Mesothelial cell of epicardium (in vitro differentiated cells): ENCODE measurements at regions not wholly inside any gene's neighbourhood (a gene's known extent, or its start where the extent isn't known, plus 50 kb on each side); places are given as distances from the start of the nearest gene placed in this dataset.
"Not testable (repeated sequence)": the region's sequence is repeated elsewhere in the genome, so short reads cannot be mapped to it uniquely, and the experiment has no call there.

Experiments
- DNase-seq, 2 experiments: peaks; one replicate each; pipeline ENCODE4 v3.0.0; 2021; ENCODE audit warnings: low spot score in 2 of 2; ENCODE audit not compliant: unreplicated experiment in 2 of 2
- H3K27ac Mint-ChIP-seq: 2 replicates; pipeline ENCODE4 v1.8.0; 2021; ENCODE audit warnings: mixed read lengths
- H3K27me3 Mint-ChIP-seq: 2 replicates; pipeline ENCODE4 v1.8.0; 2021; ENCODE audit warnings: low read depth, mixed read lengths
- H3K36me3 Mint-ChIP-seq: 2 replicates; pipeline ENCODE4 v1.8.0; 2021; ENCODE audit warnings: mixed read lengths
- H3K4me1 Mint-ChIP-seq: 2 replicates; pipeline ENCODE4 v1.8.0; 2021; ENCODE audit warnings: mixed read lengths
- H3K4me3 Mint-ChIP-seq: 2 replicates; pipeline ENCODE4 v1.8.0; 2021; ENCODE audit warnings: mild to moderate bottlenecking, moderate library complexity, mixed read lengths
- H3K9me3 Mint-ChIP-seq: 2 replicates; pipeline ENCODE4 v1.8.0; 2021; ENCODE audit warnings: mixed read lengths
- TF ChIP-seq, protein P1 (sequence below): fragments of 200-600 bp; sonication (generic); IDR thresholded peaks from one replicate; pipeline ENCODE4 v1.5.0; 2021; ENCODE audit warnings: antibody characterized with exemption; ENCODE audit not compliant: unreplicated experiment

DNA sequence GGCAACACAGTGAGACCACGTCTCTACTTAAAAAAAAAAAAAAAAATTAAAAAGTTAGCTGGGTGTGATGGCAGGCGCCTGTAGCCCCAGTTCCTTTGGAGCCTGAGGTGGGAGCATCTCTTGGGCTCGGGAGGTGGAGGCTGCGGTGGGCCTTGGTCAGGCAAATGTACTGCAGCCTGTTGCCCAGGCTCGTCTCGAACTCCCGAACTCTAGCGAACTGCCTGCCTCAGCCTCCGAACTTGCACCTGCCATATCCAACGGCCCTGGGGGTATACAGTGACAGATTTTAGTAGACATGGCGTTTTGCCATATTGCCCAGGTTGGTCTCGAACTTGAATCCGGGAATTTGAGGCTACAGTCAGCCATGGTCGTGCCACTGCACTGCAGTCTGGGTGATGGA, 195.4 kb downstream of the ALG10 start:
- Mint-ChIP-seq H3K27me3 (no peaks in the 10 kb centered on the region), H3K4me1 (no peaks in the 10 kb centered on the region), H3K4me3 (no peak overlapping the region), H3K9me3 (peaks cover 38% of the 10 kb centered on the region), H3K27ac (no peak overlapping the region), H3K36me3 (peaks cover 3% of the 10 kb centered on the region)
- TF ChIP-seq, protein P1, sequence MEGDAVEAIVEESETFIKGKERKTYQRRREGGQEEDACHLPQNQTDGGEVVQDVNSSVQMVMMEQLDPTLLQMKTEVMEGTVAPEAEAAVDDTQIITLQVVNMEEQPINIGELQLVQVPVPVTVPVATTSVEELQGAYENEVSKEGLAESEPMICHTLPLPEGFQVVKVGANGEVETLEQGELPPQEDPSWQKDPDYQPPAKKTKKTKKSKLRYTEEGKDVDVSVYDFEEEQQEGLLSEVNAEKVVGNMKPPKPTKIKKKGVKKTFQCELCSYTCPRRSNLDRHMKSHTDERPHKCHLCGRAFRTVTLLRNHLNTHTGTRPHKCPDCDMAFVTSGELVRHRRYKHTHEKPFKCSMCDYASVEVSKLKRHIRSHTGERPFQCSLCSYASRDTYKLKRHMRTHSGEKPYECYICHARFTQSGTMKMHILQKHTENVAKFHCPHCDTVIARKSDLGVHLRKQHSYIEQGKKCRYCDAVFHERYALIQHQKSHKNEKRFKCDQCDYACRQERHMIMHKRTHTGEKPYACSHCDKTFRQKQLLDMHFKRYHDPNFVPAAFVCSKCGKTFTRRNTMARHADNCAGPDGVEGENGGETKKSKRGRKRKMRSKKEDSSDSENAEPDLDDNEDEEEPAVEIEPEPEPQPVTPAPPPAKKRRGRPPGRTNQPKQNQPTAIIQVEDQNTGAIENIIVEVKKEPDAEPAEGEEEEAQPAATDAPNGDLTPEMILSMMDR: no peak
- no peak for DNase-seq

DNA sequence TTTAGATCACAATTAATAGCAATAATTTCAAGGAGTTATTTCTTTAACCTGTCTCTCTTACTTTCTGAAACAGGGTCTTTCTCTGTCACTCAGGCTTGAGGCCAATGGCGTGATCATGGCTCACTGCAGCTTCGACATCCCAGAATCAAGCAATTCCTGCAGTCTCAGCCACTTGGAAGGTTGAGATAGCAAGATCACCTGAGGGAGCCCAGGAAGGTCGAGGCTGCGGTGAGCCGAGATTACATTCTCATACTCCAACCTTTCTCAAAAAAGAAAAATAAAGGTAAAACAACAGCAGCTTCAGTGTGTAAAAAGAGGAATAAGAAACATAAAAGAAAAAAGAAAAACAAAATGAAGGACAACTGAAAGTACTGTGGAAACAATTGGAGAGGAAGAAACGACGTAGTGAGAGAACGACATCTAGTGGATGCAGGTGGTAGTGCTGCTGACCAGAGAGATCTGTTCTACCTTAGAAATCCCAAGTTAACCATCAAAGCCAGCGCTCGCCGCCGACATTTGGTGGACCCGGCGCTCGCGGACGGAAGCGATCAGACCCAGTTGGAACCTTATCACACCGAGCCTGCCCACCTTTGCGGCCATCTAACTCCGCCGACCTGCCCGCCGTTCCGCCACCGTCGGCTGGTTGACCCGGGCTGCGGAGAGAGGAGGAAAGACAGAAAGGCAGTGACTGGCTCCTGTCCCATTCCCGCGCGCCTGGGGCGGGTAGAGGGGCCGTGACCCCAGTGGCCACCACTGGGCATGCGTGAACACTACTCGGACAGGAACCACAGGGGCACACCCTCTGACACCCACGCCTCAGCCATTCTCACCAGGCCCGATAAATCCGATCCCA, 196.1 kb downstream of the ALG10 start:
- peaks cover 3% of the 10 kb centered on the region for H3K36me3 Mint-ChIP-seq
- H3K27me3 Mint-ChIP-seq: no peaks in the 10 kb centered on the region
- TF ChIP-seq, protein P1: peak; percentile 22
- no peak overlapping the region for H3K27ac Mint-ChIP-seq
- no peaks in the 10 kb centered on the region for H3K4me1 Mint-ChIP-seq
- no peak overlapping the region for H3K4me3 Mint-ChIP-seq
- H3K9me3 Mint-ChIP-seq: peaks cover 40% of the 10 kb centered on the region
- DNase-seq: no peak

DNA sequence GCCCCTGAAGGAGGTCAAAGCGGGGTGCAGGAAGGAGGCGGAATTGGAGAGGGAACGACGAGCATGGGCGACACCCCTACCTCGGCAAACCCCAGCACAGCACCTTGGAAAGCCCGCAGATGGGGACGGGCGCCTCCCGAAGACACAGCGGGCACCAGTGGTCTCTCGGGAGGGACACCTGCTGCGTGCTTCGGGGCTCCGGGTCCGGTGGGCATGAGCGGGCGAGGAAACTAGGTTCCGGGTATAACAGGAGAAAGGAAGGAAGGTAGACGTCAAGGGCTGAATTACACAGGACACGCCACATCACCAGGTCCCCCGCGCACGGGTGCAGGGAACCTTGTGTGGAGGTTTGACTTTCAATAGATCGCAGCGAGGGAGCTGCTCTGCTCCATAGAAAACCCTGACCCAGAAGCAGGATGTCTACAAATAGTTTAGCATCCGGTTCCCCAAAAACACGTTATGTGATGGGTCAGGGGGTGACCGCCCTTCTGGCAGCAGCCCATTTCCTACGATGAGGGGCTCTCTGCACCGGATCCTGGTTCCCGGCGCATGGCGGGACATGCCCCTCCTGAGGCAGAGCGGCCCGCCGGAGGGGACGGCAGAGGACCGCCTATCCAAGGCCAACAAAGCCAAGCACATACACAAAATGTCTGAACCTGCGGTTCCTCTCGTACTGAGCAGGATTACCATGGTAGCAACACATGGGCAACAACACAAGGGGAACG, 196.9 kb downstream of the ALG10 start:
- Mint-ChIP-seq H3K9me3 (peaks cover 37% of the 10 kb centered on the region), H3K4me1 (no peaks in the 10 kb centered on the region), H3K36me3 (peaks cover 3% of the 10 kb centered on the region), H3K27ac (no peak overlapping the region), H3K27me3 (no peaks in the 10 kb centered on the region), H3K4me3 (no peak overlapping the region)
- TF ChIP-seq, protein P1: no peak
- DNase-seq: no peak

DNA sequence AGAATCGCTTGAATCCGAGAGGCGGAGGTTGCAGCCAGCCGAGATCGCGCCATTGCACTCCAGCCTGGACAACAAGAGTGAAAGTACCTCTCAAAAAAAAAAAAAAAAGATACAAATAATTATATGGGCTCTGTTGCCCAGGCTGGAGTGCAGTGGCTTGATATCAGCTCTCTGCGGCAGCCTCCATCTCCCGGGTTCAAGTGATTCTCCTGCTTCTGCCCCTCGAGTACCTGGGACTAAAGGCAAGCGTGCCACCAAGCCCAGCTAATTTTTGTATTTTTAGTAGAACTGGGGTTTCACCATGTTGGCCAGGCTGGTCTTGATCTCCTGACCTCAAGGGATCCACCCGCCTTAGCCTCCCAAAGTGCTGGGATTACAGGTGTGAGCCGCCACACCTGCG, 197.8 kb downstream of the ALG10 start:
- not testable (repeated sequence) for H3K36me3 Mint-ChIP-seq, H3K4me1 Mint-ChIP-seq, H3K27ac Mint-ChIP-seq, H3K27me3 Mint-ChIP-seq, H3K4me3 Mint-ChIP-seq, DNase-seq
- H3K9me3 Mint-ChIP-seq: peaks cover 31% of the 10 kb centered on the region

DNA sequence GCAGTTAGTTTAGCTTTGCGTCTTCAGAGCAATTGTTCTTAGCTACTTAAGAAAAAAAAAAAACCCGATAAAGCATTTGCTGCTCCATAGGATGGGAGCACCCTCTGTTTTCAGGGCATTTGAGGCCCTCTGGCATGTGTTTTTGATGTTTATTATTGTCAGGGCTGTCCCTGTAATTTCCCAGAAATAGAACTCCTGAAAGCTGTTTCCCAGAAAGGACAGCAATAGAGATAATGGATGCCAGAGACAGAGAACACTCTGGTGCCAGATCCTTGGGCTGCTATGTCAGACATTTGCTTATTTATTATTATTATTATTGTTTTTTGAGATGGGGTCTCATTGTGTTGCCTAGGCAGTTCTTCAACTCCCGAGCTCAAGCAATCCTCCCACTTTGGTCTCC, 201.3 kb downstream of the ALG10 start:
- no peak for DNase-seq
- TF ChIP-seq, protein P1: no peak
- Mint-ChIP-seq H3K27ac (no peak overlapping the region), H3K4me1 (no peaks in the 10 kb centered on the region), H3K36me3 (peaks cover 2% of the 10 kb centered on the region), H3K4me3 (no peak overlapping the region), H3K27me3 (no peaks in the 10 kb centered on the region), H3K9me3 (peaks cover 41% of the 10 kb centered on the region)

DNA sequence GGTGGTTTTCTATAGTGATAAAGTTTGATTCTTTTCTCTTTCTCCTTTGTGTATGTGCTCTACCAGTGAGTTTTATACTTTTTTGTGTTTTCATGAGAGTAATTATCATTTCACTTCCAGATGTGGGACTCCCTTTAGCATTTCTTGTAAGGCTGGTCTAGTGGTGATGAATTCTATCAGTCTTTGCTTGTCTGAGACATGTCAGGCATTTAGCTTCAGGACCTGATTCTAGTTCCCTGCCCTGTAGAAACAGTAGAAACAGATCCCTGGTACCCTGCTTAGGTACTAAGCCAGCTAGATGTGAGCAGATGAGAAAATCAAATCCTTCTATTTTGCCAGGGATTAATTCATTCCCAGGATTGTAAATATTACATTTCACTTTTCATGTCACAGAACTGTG, 203.7 kb downstream of the ALG10 start:
- H3K9me3 Mint-ChIP-seq: peaks cover 54% of the 10 kb centered on the region
- not testable (repeated sequence) for H3K27ac Mint-ChIP-seq, DNase-seq, H3K4me1 Mint-ChIP-seq, H3K36me3 Mint-ChIP-seq, H3K27me3 Mint-ChIP-seq, H3K4me3 Mint-ChIP-seq

DNA sequence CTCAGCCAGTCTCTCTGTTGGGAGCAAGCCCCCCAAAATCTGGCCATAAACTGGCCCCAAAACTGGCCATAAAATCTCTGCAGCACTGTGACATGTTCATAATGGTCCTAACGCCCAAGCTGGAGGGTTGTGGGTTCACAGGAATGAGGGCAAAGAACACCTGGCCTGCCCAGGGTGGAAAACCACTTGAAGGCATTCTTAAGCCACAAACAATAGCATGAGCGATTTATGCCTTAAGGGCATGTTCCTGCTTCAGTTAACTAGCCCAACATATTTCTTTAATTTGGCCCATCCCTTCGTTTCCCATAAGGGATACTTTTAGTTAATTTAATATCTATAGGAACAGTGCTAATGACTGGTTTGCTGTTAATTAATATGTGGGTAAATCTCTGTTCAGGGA, 205.8 kb downstream of the ALG10 start:
- H3K9me3 Mint-ChIP-seq: peaks cover 56% of the 10 kb centered on the region

DNA sequence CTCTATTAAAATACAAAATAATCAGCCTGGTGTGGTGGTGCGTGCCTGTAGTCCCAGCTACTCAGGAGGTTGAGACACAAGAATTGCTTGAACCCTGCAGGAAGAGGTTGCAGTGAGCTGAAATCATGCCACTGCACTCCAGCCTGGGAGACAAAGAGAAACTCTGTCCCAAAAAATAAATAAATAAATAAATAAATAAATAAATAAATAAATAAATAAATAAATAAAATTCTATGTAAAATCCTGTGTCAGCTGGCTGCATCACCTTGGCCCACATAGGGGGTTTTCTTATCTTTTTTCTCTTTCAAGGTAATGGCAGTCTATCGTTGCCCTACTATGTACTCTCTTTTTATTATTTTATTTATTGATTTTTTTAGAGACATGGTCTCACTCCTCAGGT, 206.7 kb downstream of the ALG10 start:
- DNase-seq, H3K4me1 Mint-ChIP-seq, H3K36me3 Mint-ChIP-seq, H3K4me3 Mint-ChIP-seq, H3K27me3 Mint-ChIP-seq, H3K27ac Mint-ChIP-seq: not testable (repeated sequence)
- H3K9me3 Mint-ChIP-seq: peaks cover 66% of the 10 kb centered on the region

More for the DNA sequence above, 205.8 kb downstream of the ALG10 start:
- DNase-seq, H3K36me3 Mint-ChIP-seq, H3K27me3 Mint-ChIP-seq, H3K4me3 Mint-ChIP-seq, H3K4me1 Mint-ChIP-seq, H3K27ac Mint-ChIP-seq: not testable (repeated sequence)
